Pons (tissue), 1 donor: ENCODE measurements at regions not wholly inside any gene's neighbourhood (a gene's known extent, or its start where the extent isn't known, plus 50 kb on each side); places are given as distances from the start of the nearest gene placed in this dataset.
"Not testable (repeated sequence)": the region's sequence is repeated elsewhere in the genome, so short reads cannot be mapped to it uniquely, and the experiment has no call there.

Experiments used
- DNase-seq: peaks from one replicate; pipeline ENCODE4 v3.0.0-alpha.2; 2016; ENCODE audit warnings: low spot score

- not testable (repeated sequence) for DNase-seq
These were observed 1822.6 kb upstream of the PIK3C3 start for GRCh38 chr18:40132438-40132837.

GRCh38 chr18:40124107-40124506 lies 1830.9 kb upstream of the PIK3C3 start:
- DNase-seq, result no peak

- DNase-seq, result no peak
These were observed 1834.1 kb upstream of the PIK3C3 start for GRCh38 chr18:40120796-40121391.

- DNase-seq, result no peak
These were observed 1834.7 kb upstream of the PIK3C3 start for GRCh38 chr18:40120356-40120755.

GRCh38 chr18:40119581-40119980 lies 1835.5 kb upstream of the PIK3C3 start:
- not testable (repeated sequence) for DNase-seq

- DNase-seq, result no peak
These were observed 1844.6 kb upstream of the PIK3C3 start for GRCh38 chr18:40110455-40110854.

GRCh38 chr18:40109252-40110049 lies 1845.6 kb upstream of the PIK3C3 start:
- DNase-seq, result no peak

GRCh38 chr18:40108596-40108995 lies 1846.4 kb upstream of the PIK3C3 start:
- no peak for DNase-seq

GRCh38 chr18:40102903-40103302 lies 1852.1 kb upstream of the PIK3C3 start:
- DNase-seq, result no peak

GRCh38 chr18:40099641-40100040 lies 1855.4 kb upstream of the PIK3C3 start:
- DNase-seq, result no peak

- no peak for DNase-seq
These were observed 1858.4 kb upstream of the PIK3C3 start for GRCh38 chr18:40096675-40097074.

GRCh38 chr18:40094441-40094840 lies 1860.6 kb upstream of the PIK3C3 start:
- no peak for DNase-seq

- no peak for DNase-seq
These were observed 1866.9 kb upstream of the PIK3C3 start for GRCh38 chr18:40088130-40088529.

GRCh38 chr18:40079786-40080185 lies 1875.2 kb upstream of the PIK3C3 start:
- no peak for DNase-seq

GRCh38 chr18:40075616-40076015 lies 1879.4 kb upstream of the PIK3C3 start:
- no peak for DNase-seq

GRCh38 chr18:40072761-40073160 lies 1882.3 kb upstream of the PIK3C3 start:
- DNase-seq, result no peak

GRCh38 chr18:40066368-40066767 lies 1888.7 kb upstream of the PIK3C3 start:
- no peak for DNase-seq

GRCh38 chr18:40063488-40063887 lies 1891.5 kb upstream of the PIK3C3 start:
- no peak for DNase-seq

GRCh38 chr18:40061086-40061485 lies 1893.9 kb upstream of the PIK3C3 start:
- no peak for DNase-seq

- DNase-seq, result no peak
These were observed 1894.5 kb upstream of the PIK3C3 start for GRCh38 chr18:40060562-40060961.

- DNase-seq, result peak; percentile 19
These were observed 1896.0 kb upstream of the PIK3C3 start for GRCh38 chr18:40058811-40059570.

- DNase-seq, result peak; percentile 23
These were observed 1898.8 kb upstream of the PIK3C3 start for GRCh38 chr18:40056079-40056692.
